ENCODE measurements at regions not wholly inside any gene's neighbourhood (a gene's known extent, or its start where the extent isn't known, plus 50 kb on each side); places are given as distances from the start of the nearest gene placed in this dataset.

GRCh38 chr2:146786396-146786795 lies 1058.4 kb upstream of the ACVR2A start:
- TF ChIP-seq CTCF (IDR thresholded peaks at IDR 0.05) (no peak), POLR2A (IDR thresholded peaks at IDR 0.05) (no peak)

Measured in suprapubic skin (tissue), 3 donors.